ENCODE measurements at regions not wholly inside any gene's neighbourhood (a gene's known extent, or its start where the extent isn't known, plus 50 kb on each side); places are given as distances from the start of the nearest gene placed in this dataset.

DNA sequence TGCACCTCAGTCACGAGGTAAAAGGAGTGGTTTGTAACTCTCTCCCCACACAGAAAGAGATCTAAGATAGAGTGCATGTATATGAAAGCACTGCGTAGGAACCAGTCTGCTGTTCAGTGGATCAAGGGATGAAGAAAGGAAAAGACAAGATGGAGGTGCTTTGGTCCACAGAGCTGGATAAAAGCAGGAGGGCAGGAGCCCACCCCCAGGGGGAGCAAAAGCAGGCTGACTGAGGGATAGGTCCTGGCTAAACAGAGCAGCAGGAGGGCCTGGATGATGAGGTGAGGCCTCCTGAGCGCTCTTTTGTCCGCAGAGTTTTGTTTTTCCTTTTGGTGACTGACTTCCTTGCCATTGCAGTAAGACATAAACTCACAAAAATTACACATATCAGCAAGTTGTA is 293.5 kb upstream of the C9orf72 start:
- DNase-seq (ENCODE audit: low read depth in 1 of 2, low spot score in 1 of 2), result no peak

DNA sequence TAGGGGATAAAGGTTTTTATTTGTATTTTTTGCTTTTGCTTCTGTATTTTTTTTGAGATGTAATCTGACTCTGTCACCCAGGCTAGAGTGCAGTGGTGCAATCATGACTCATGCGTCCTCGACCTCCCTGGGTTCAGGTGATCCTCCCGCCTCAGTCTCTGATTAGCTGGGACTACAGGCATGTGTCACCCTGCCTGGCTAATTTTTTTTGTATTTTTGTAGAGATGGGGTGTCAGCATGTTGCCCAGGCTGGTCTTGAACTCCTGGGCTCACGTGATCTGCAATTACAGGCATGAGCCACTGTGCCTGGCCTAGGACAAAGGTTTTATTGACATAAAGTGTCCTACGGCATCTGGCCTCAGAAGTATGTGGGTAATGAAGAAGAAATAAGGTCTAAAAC is 297.1 kb upstream of the C9orf72 start:
- DNase-seq (ENCODE audit: low read depth in 1 of 2, low spot score in 1 of 2), result no peak

DNA sequence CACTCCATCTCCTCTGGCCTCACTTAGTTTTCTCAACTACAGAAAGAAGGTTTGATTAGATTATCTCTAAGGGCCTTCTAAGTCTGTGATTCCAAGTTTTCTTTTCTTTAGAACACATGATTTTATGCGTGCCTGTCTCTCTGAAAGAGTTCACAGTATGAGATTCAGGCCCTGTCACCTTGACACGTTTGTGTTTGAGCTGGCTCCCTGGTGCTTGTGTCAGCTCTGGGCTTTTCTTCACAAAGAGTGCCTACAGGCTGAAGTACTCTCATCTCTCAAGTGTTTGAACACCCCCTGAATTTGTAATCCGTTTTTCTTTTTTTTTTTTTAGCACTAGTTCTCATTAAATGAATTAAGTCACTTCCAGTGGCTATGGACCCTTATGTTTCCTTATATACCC is 306.9 kb upstream of the C9orf72 start:
- DNase-seq (ENCODE audit: low read depth in 1 of 2, low spot score in 1 of 2), result no peak

DNA sequence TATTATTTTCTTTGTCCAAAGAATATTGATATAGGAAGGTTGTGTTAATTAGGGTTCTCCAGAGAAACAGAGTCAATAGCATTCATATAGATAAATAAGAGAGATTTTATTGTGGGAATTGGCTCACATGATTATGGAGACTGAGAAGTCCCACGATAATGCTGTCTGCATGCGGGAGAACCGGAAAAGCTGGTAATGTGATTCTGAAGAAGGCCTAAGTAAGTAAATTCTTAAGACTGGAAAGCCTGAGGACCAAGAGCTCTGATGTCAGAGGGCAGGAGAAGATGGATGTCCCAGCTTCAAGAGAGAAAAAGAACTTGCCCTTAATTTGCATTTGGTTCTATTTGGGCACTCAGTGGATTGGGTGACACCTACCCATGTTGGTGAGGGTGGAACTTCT is 307.4 kb upstream of the C9orf72 start:
- DNase-seq (ENCODE audit: low read depth in 1 of 2, low spot score in 1 of 2), result no peak

DNA sequence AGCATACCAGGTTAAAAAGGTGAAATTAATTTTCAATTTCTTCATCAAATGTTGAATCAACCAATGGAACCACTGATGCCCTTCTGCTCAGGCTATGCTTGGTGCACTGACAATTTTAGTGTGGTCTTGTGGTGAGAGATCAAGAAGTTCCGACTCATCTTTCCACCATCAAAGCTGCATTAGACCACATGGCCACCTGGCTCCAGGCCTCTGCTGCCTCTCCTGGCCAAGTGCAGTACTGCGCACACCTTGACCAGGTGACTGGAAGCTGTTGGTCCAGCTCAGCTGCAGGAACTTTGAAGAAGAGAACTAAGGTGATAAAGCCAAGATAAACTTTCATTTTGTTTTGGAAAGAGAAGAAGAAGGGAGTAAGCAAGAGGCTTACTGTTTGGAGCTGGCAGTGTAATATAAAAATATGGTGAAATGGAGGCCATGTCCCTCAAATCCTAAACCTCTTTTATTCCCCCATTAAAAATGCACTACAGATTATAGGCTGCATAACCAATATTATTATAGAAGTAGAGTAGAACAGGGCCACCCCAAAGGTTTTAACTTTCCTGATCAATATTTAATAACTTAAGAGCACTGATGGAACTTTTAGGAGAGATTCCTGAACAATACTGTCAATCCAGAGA is 315.5 kb upstream of the C9orf72 start:
- DNase-seq (ENCODE audit: low read depth in 1 of 2, low spot score in 1 of 2), result peak in 1 of 2 donors; percentile 10

DNA sequence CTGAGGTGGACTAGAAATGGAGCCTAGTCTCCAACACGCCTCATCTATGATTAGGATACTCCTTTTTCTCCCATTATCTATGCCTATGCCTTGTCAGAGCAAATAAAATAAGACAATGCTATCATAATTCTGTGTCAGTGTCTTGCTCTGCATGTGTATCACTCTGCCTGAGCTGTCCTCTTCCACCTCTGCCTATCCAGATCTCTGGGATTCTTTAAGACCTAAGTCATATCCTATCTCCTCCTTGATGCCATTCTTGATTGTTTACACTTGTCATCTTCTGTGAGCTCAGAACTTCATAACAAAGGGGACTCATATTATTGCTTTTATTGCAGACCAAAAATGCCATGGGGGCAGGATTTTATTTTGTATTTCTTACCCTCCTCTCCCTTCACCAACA is 351.2 kb upstream of the C9orf72 start:
- no peak for DNase-seq (ENCODE audit: low read depth in 1 of 2, low spot score in 1 of 2)

DNA sequence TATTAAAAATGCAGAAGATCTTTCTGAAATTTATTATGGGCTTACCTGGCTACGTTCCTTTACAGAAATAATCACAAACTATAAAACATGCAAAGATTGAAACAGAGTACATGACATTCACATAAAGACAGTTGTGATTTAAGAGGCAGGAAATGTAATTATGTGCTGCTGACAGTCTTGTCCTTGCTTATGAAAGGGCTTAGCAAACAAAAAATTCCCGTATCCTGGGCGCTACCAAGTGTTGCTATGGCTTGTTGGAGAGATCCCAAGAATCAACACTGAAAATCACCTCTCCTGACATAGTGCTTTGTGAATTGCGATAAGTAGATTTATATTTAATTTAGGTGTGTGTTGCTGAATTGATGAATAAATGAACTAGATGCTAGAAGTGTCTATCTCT is 352.5 kb upstream of the C9orf72 start:
- no peak for DNase-seq (ENCODE audit: low read depth in 1 of 2, low spot score in 1 of 2)

DNA sequence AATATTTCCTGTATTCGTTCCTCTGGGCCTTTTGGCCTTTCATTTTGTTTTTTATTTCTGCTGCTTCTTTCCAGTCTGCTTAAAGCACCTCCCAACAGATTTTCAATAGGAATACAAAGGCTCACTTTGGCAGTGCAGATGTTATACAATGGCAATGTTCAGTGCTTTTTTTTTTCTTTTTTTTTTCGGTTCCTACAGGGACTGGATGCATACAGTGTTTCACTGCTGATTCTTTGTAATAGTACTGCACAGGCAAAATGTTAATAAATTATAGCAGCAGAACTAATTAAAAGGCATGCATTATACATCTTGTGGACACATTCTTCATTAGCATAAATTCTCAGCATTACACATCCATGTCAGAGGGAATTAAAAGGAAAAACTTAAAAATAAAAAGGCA is 356.6 kb upstream of the C9orf72 start:
- DNase-seq (ENCODE audit: low read depth in 1 of 2, low spot score in 1 of 2), result no peak

DNA sequence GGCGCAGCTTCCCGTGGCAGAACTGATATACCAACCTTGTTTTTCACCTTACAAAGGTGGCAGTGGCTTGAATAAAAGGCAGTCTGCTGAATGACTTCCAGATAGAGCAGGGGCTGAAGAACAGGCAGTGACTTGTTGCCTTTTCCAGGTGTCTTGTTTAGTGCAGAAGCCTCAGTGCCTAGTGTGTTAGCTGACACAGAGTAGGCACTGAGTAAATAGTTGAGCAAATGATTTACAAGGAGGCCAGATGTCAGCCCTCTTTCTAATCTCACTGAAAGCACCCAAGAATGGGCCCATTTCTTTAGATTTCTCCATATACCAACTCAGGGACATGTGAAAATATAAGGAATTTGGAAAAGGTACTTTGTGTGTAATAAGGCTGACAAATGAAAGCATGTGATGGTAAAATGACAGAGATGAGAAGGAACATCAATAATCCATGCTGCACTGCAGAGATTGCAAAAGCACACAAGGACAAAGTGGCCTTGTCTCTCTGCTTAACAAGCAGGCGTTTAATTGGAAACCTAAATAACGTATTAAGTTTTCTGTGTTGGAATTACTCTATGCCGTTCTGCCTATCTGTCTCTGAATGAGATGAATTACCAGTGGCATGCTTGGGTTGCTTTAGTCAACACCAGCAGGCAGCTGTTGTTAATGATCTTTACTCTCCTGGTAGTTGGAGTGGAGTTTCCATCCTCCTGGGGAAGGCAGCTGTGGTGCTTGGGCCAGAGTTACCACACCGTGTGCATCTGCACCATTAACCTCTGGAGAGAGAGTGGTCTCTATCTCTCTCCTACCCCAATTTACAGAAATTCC is 360.1 kb upstream of the C9orf72 start:
- no peak for DNase-seq (ENCODE audit: low read depth in 1 of 2, low spot score in 1 of 2)

DNA sequence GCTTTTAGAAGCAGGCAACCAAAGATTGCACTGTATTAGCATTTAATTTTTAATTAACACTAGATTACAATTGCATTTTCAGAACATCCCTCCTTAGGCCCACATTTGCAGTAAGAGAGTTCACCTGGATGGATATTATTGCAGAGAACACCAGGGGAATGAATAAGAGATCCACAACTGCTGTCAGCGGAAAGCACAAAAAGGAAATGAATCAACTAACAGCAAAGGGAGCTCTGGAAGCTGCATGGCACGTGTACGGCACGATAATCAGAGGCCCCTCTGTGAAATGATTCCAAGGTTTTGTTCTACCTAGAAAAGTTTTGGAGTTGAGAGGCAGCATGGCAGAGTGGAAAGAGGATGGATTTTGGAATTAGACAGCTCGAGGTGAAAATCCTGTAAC is 361.2 kb upstream of the C9orf72 start:
- no peak for DNase-seq (ENCODE audit: low read depth in 1 of 2, low spot score in 1 of 2)

DNA sequence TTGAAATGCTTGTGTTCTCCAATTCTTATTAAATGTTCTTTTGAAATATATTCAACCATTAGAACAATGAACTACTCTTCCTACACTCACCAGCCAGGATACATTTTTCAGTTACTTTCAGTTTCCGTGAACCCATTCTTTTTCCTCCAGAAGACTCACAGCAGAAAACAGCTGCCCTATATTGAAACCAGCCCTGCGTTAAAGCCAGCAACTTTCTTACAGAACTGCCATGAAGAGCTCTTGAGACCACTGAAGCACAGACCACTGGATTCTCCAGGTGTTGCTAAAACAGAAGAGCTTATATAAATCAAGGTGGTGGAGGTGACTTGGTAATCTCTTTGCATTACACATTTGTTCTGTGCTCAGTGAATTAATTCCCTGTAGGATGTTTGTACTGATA is 365.9 kb upstream of the C9orf72 start:
- DNase-seq (ENCODE audit: low read depth in 1 of 2, low spot score in 1 of 2), result no peak

DNA sequence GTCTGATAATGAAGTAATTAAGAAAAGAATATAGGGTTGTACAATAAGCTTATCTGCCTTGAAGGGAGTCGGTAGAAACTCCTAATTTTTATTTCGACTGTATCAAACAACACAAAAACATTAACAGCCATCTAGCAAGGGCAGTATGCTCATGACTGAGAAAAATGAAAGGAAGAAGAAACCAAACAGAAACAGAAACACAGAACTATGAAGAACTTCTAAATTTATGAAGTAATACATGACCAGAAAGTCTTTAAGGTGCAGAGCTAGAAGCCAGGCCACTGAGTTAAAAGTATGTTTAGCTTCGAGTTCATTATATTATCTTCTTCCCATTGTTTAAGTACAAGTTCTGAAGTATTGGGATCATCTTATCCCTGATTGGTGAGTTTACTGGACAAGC is 367.3 kb upstream of the C9orf72 start:
- no peak for DNase-seq (ENCODE audit: low read depth in 1 of 2, low spot score in 1 of 2)

DNA sequence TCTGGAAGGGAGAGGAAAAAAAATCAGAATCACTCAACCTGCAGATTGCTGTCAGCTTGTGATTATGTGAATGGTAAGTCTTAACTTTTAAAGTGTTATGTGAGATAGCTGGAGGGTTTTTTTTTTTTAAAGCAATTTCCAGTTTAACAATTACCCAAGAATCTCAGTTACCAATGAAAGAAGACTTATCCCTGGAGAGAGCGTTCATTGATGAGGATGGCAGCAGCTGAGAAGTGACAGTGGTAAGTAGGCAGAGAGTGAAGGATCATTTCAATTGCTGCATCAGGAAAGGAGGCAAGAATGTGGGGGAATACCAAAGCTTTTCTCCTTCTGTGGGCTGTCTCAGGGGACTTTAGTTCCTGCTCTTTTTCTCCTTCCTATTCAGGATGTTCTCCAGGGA is 370.2 kb upstream of the C9orf72 start:
- no peak for DNase-seq (ENCODE audit: low read depth in 1 of 2, low spot score in 1 of 2)

DNA sequence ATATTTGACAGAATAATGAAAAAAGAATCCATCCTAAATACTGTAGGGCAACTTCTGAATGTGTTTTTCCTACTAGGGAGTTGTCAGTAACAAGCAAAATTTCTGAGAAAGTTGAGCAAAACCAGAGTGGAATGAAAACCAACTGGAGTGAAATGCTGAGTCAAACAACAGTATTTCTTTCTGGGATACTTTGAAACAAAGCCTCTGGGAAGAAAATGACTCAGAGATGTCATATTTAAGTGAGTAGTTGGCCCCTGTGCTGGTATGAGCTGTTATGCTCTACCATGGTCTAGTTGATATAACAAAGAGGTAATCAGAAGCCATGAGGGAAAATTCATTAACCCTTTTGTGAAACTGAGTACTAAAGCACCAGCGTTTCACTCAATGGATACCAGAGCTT is 372.1 kb upstream of the C9orf72 start:
- no peak for DNase-seq (ENCODE audit: low read depth in 1 of 2, low spot score in 1 of 2)

DNA sequence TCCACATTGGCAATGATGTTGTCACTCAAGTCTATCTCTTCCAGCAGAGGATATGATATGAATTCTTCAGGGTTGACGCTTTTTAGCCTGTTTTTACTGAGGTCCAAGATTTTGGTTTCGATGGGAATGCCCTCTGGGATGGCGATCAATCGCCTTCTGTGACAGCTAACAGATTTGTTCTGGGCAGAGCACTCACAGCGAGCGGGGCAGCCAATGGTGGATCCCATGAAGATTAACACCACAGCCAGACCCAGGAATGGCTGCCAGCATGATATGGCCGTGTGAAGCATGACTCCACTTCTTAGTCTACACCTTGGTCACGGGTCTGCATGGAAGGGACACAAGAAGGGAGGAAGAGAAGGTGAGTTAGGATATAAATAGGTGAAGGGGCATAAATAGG is 377.1 kb upstream of the C9orf72 start:
- no peak for DNase-seq (ENCODE audit: low read depth in 1 of 2, low spot score in 1 of 2)

DNA sequence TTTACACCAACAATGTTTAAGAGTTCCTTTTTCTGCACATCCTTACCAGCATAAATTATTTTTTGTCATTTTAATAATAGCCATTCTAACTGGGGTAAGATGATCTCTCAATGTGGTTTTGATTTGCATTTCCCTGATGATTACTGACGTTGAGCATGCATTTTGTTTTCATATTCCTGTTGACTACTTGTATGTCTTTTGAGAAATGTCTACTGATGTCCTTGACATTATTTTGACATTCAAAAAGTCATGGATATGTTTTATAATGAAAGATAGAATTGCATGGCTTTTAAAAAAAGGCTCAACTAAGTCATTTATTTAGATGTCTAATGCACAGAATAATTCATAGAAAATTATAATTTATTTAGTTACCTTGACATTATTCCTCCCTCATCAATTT is 381.6 kb upstream of the C9orf72 start:
- DNase-seq (ENCODE audit: low read depth in 1 of 2, low spot score in 1 of 2), result no peak

DNA sequence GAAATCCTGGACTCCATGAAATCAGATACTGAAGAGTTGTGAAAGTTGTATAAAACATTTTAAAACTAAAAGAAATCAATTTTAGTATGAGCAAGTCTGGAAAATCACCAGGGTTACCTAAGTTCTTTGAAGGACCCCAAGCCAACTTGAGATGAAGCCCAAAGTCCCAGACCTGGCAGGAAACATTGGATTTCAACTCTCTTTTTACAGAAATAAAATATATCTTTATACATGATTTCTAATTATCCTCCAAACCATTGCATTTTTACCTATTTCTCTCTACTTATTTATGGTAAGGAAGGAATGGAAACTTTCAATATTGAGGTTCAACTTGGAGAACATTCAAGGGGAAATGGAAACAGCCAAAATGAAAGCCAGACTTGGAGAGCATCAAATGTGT is 390.6 kb upstream of the C9orf72 start:
- DNase-seq (ENCODE audit: low read depth in 1 of 2, low spot score in 1 of 2), result no peak

DNA sequence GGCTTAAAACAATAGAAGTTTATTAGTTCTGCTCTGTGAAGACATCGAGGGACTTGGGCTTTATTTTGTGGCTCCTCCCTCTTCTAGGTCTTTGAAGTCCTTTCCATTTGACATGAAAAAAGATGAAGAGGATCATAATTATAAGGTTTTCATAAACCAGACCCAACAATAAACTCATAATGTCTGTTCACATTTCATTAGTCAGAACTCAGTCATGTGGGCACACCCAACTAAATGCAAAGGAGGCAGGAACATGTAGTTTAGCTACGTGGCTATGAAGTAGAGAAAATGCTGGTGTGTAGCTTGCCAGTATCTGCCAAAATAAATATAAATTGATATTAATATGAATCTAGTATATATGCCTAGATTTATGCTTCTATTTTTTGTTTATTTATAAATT is 393.9 kb upstream of the C9orf72 start:
- DNase-seq (ENCODE audit: low read depth in 1 of 2, low spot score in 1 of 2), result no peak

DNA sequence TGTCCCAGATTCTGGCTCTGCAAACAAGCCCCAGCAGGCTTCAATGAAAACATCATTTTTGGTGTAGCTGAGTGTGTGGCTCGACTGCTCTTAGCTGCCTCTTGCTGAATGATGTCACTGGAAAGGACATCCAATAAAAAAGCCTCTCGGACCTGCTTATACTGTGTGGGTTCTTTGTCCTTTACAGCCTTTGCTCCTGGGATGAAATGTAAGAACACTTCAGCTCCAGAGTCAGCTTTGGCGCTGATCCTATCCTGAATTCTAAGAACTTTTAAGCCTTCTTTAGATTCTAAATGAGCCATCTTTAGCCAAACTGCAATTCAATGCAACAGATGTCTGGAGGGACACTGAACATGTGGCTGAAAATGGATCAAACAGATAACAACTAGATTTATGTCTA is 404.6 kb upstream of the C9orf72 start:
- no peak for DNase-seq (ENCODE audit: low read depth in 1 of 2, low spot score in 1 of 2)

DNA sequence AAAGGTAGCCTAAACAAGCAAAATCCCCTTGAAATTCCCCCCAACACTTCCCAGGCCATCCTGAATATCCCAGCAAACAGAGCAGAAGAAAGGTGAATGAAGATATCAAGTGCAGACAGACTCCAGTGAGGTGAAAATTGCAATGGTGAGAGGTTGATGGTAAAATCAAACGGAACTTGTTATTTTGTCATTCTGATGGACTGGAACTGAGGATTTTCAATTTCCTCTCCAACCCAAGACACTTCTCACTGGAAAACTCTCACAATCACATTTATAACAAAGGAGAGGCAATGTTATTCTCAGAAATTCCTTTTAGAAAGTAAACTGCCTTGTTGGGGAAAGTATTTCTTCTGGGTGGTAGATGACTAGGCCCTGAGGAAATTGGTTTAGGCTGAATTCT is 412.4 kb upstream of the C9orf72 start:
- no peak for DNase-seq (ENCODE audit: low read depth in 1 of 2, low spot score in 1 of 2)

DNA sequence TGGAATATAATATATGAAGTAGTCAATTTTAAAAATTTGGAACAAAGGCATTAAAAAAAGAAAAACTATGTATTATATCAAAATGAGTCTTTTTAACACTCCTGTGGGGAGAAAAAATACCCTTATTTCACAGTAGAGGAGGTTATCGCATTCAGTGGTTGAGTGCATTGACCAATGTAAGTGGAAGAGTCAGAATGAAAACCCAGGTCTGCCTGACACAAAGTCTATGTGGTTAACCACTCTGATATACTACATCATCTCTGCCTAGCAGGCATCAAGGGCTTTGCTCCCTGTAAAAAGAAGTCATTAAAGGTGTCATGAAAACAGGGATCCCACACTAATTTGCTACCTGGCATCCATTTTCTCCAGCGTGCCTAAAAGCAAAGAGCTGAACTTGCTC is 417.2 kb upstream of the C9orf72 start:
- no peak for DNase-seq (ENCODE audit: low read depth in 1 of 2, low spot score in 1 of 2)

DNA sequence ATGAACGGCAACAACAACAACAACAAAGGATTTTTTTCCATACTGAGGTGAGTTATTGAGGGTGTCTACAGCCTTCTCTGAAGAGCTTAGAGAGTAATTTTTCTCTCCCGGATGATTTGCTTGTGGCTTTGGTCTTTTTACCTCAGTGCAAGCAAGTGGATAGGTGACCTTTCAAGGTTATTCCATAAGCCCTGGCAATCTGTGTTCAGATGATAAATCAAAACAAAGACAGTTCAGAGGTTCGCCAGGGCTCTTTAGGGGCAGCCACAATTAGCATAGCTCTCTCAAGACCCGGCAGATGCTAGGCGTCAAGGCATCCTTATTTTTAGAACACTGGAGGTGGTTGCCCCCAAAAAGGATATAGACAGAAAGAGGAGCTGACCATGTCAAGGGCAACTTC is 417.9 kb upstream of the C9orf72 start:
- DNase-seq (ENCODE audit: low read depth in 1 of 2, low spot score in 1 of 2), result no peak

DNA sequence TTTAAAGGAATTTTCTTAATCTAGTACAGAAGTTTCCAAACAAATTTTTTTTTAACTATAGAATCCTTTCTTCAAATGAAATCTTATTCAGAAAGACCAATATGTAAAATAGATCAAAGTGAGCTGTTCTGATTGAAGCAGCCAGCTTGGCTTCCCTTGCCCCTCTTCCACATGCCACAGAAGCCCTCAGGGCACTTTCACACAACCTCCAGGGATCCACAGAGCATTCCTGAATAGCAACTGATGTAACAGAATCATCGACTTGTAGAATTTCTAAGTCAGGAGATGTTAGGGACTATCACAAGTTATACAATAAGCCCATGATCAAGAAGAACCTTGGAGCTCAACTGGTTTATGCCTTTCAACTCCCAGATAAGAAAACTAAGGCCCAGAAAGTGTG is 427.8 kb upstream of the C9orf72 start:
- no peak for DNase-seq (ENCODE audit: low read depth in 1 of 2, low spot score in 1 of 2)

All from stimulated activated CD4-positive, alpha-beta T cell treated with anti-CD3 and anti-CD28 coated beads, Interleukin-15, amount 100 ng/mL, for 1 hour (primary cell).